WI38 (cell line): ENCODE measurements at regions not wholly inside any gene's neighbourhood (a gene's known extent, or its start where the extent isn't known, plus 50 kb on each side); places are given as distances from the start of the nearest gene placed in this dataset.
"Not testable (repeated sequence)": the region's sequence is repeated elsewhere in the genome, so short reads cannot be mapped to it uniquely, and the experiment has no call there.

Source experiments
- H3K4me3 ChIP-seq: 2 replicates; pipeline ENCODE4 v1.5.1; 2011; ENCODE audit warnings: low read depth, mild to moderate bottlenecking, control low read depth, low read length
- TF ChIP-seq, protein P1 (sequence below): IDR thresholded peaks from 2 replicates; pipeline ENCODE4 v1.5.1; 2012; ENCODE audit warnings: low read depth, mild to moderate bottlenecking, control low read depth, low read length

DNA sequence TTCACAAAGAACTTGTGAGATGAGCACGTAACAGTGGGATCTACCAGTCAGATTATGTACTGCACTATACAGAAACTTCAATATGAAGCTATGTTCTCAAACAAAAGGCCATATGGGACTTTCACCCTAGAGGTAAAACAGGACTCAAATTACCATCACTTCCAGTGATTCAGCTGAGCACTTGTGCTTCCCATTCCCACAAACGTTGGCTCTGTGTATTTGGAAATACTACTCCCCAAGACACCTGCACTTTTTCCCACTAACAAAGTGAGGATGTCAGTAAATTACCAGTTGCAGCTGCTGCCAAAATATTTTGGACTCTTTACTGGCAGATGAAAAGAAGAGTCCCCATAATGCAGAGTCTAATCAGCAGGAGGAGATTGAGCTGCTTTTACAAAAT lies 1570.1 kb downstream of the SI start:
- no peak overlapping the region for H3K4me3 ChIP-seq
- TF ChIP-seq, protein P1, sequence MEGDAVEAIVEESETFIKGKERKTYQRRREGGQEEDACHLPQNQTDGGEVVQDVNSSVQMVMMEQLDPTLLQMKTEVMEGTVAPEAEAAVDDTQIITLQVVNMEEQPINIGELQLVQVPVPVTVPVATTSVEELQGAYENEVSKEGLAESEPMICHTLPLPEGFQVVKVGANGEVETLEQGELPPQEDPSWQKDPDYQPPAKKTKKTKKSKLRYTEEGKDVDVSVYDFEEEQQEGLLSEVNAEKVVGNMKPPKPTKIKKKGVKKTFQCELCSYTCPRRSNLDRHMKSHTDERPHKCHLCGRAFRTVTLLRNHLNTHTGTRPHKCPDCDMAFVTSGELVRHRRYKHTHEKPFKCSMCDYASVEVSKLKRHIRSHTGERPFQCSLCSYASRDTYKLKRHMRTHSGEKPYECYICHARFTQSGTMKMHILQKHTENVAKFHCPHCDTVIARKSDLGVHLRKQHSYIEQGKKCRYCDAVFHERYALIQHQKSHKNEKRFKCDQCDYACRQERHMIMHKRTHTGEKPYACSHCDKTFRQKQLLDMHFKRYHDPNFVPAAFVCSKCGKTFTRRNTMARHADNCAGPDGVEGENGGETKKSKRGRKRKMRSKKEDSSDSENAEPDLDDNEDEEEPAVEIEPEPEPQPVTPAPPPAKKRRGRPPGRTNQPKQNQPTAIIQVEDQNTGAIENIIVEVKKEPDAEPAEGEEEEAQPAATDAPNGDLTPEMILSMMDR, result no peak

- TF ChIP-seq, protein P1, result no peak
- no peak overlapping the region for H3K4me3 ChIP-seq
These were observed 1573.3 kb downstream of the SI start for GRCh38 chr3:163504974-163505373.

DNA sequence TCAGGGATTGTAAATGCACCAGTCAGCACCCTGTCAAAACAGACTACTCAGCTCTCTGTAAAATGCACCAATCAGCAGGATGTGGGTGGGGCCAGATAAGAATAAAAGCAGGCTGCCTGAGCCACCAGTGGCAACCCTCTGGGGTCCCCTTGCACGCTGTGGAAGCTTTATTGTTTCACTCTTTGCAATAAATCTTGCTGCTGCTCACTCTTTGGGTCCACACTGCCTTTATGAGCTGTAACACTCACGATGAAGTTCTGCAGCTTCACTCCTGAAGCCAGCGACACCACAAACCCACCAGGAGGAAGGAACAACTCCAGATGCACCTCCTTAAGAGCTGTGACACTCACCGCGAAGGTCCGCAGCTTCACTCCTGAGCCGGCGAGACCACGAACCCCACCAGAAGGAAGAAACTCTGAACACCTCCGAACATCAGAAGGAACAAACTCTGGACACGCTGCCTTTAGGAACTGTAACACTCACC lies 1578.5 kb downstream of the SI start:
- not testable (repeated sequence) for H3K4me3 ChIP-seq

- not testable (repeated sequence) for H3K4me3 ChIP-seq
These were observed 1579.2 kb downstream of the SI start for GRCh38 chr3:163498842-163499735.

DNA sequence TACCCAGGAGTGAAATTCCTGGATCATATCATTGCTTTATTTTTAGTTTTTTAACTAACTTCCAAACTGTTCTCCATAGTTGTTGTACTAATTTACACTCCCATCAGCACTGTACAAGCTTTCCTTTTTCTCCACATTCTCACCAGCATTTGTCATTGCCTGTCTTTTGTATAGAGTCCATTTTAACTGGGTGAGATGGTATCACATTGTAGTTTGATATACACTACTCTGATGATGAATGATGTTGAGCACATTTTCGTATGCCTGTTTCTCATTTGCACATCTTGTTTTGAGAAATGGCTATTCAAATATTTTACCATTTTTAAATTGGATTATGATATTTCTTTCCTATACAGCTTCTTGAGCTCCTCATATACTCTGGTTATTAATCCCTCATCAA lies 1586.6 kb downstream of the SI start:
- TF ChIP-seq, protein P1, result no peak
- no peak overlapping the region for H3K4me3 ChIP-seq

DNA sequence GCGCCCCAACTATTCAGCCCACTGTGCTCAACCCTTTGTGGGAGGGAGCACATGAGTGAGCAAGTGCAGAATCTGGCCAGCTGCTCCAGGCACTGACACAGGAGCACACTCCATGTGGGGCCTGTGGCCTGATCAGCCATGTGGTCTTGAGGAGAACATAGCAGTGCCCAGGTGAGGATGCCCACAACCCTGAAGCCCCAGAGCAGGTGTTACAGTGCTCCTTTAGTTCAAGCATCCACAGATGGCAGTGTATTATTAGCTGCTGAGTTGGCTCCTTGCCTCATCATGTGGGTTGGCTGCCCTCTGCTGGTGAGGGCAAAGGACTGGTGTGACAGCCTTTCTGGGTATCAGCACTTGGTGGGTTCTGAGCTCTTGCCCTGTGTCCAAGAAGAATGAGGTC lies 1588.2 kb downstream of the SI start:
- no peak overlapping the region for H3K4me3 ChIP-seq
- TF ChIP-seq, protein P1, result 0 out of 2 replicates have a peak, but pooled peaks have one; percentile 11

- TF ChIP-seq, protein P1, result no peak
- no peak overlapping the region for H3K4me3 ChIP-seq
These were observed 1595.6 kb downstream of the SI start for GRCh38 chr3:163482695-163483094.

- TF ChIP-seq, protein P1, result no peak
- no peak overlapping the region for H3K4me3 ChIP-seq
These were observed 1596.6 kb downstream of the SI start for GRCh38 chr3:163481738-163482137.
